GM12873 (cell line): ENCODE measurements at regions not wholly inside any gene's neighbourhood (a gene's known extent, or its start where the extent isn't known, plus 50 kb on each side); places are given as distances from the start of the nearest gene placed in this dataset.

Experiments used
- TF ChIP-seq, protein P1 (sequence below): IDR thresholded peaks from 2 replicates; pipeline ENCODE4 v1.5.1; 2012; ENCODE audit warnings: low read depth, mild to moderate bottlenecking, moderate library complexity, low read length, control low read depth; ENCODE audit not compliant: insufficient read depth; ENCODE audit errors: missing control alignments

- TF ChIP-seq, protein P1, sequence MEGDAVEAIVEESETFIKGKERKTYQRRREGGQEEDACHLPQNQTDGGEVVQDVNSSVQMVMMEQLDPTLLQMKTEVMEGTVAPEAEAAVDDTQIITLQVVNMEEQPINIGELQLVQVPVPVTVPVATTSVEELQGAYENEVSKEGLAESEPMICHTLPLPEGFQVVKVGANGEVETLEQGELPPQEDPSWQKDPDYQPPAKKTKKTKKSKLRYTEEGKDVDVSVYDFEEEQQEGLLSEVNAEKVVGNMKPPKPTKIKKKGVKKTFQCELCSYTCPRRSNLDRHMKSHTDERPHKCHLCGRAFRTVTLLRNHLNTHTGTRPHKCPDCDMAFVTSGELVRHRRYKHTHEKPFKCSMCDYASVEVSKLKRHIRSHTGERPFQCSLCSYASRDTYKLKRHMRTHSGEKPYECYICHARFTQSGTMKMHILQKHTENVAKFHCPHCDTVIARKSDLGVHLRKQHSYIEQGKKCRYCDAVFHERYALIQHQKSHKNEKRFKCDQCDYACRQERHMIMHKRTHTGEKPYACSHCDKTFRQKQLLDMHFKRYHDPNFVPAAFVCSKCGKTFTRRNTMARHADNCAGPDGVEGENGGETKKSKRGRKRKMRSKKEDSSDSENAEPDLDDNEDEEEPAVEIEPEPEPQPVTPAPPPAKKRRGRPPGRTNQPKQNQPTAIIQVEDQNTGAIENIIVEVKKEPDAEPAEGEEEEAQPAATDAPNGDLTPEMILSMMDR = no peak
These were observed 283.1 kb downstream of the HLX start for GRCh38 chr1:221162352-221162751.

- TF ChIP-seq, protein P1 = no peak
These were observed 283.7 kb downstream of the HLX start for GRCh38 chr1:221162939-221163338.

DNA sequence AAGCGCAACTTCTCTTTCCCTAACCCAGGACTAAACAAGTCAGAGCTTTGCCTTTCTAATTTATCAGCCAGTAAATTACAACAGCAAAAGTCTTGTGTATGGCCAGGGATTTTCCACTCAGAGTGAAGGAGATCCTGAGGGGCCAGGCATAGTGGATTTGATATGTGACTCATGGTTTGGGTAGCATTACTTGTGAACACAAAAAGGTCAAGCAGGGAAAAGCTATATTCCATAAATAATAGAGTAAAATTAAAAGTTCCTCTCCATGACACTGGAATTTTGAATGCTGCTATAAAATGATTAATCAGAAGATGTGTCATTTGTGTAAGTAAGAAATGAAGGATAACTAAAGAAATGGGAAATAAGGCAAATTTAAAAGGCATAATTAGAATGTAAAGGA, 284.8 kb downstream of the HLX start:
- TF ChIP-seq, protein P1 = no peak

DNA sequence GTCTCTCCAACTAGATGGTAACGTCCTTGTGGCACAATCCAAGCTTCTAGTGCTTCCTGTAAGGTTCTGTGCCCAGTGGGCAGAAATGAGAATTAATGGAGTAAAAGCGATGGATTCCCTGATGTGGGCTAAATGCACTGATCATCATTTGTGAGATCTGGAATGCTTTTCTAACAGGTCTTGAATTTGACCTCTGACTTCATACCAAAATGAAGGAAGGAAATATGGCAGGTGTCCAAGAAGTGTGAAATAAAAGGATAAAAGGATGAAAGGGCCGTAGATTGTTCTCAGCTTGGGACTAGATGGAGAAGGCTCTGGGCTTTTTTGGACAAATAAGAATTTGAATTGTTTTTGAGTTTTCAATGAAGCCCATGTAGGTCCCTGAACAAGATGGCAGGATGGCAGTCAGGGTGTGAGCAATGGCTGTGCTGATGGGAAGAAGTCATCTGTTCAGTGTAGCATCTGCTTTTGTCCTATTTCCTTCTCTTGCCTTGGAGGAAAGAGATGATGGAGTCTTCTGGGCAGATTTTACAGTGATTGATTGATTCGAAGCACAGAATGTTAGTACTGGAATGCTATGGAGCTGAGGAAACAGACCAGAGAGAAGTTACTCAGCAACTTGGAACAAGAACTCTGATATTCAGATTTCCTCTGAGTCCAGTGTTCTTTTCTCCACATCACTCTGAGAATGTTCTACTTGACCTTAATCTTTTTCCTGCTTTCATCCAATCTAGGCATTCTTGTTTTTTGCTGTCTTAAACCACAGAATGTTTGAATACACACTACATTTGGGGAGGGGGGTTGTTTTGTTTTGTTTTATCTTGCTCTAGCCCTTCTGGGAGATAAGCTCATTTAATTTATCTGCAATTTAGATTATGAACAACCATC, 286.0 kb downstream of the HLX start:
- TF ChIP-seq, protein P1 = no peak

DNA sequence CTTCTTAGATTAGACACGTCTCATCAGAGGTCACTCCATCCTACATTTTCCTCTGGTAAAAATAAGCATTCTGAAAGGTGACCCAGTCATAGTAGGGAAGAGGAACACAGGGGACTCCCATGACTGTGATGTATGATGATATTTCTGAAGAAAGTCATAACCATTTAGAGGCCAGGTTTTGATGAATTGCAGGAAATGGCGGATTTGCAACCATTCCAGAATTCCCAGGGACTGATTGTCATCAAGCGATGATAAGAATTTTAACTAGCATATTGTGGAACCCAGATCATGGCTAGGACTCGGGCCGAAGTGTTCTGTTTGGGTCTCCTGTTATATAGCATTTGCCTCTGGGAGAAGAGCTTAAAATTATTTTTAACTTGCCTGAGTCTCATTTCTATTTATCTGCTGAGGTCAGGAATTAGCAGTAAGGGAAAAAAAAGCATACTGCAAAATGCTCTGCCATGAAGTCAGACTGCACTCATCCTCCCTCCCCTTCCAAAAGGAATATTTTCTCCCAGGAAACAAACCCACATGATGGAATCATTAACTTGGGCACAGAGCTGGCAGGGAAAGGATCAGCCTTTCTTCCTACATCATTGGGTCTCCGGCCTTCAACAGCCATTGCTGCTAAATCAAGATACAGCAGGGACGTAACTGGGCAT, 286.7 kb downstream of the HLX start:
- TF ChIP-seq, protein P1 = no peak

- TF ChIP-seq, protein P1 = no peak
These were observed 287.5 kb downstream of the HLX start for GRCh38 chr1:221166559-221167318.

GRCh38 chr1:221169447-221169889, 290.2 kb downstream of the HLX start:
- TF ChIP-seq, protein P1 = no peak
